IPS-18a (cell line): ENCODE measurements at regions not wholly inside any gene's neighbourhood (a gene's known extent, or its start where the extent isn't known, plus 50 kb on each side); places are given as distances from the start of the nearest gene placed in this dataset.

Experiments
- H3K27ac ChIP-seq: one replicate; pipeline ENCODE4 v1.5.1; 2013; ENCODE audit warnings: low read length
- H3K27me3 ChIP-seq: one replicate; pipeline ENCODE4 v1.6.1; 2013; ENCODE audit warnings: mild to moderate bottlenecking, low read length; ENCODE audit not compliant: control insufficient read depth, insufficient read depth
- H3K36me3 ChIP-seq: one replicate; pipeline ENCODE4 v1.6.1; 2013; ENCODE audit warnings: low read depth, low read length; ENCODE audit not compliant: control insufficient read depth
- H3K4me1 ChIP-seq: one replicate; pipeline ENCODE4 v1.6.1; 2013; ENCODE audit warnings: low read depth, low read length; ENCODE audit not compliant: control insufficient read depth
- H3K4me3 ChIP-seq: one replicate; pipeline ENCODE4 v1.5.1; 2013; ENCODE audit warnings: low read length
- H3K9ac ChIP-seq: one replicate; pipeline ENCODE4 v1.6.1; 2013; ENCODE audit warnings: mild to moderate bottlenecking, low read length, moderate library complexity
- H3K9me3 ChIP-seq: one replicate; pipeline ENCODE4 v1.6.1; 2013; ENCODE audit warnings: low read depth, low read length; ENCODE audit not compliant: control insufficient read depth

- Histone ChIP-seq H3K4me3 (no peak overlapping the region), H3K27me3 (no peaks in the 10 kb centered on the region), H3K4me1 (no peaks in the 10 kb centered on the region), H3K27ac (no peak overlapping the region), H3K9ac (no peak overlapping the region), H3K36me3 (no peaks in the 10 kb centered on the region), H3K9me3 (no peaks in the 10 kb centered on the region)
These were observed 220.1 kb downstream of the BLID start for GRCh38 chr11:121895919-121896318.

DNA sequence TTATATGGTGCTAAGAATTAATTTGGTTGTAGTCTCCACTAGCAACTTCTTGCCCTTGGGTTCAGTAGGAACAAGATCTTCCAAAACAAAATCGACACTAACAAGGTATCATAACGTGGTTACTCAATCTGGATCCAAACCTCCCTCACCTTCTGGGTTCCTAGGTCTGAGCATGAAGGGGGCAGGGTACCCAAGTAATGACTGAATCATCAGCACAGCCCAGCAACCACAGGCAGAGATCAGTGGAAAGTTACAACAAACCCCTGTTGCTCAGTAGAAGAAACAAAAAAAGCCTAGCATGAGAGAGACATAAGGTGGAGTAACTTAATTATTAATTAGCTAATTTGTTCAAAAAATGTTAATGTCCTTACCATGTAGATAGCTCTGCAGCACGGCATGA lies 221.4 kb downstream of the BLID start:
- Histone ChIP-seq H3K4me3 (no peak overlapping the region), H3K36me3 (no peaks in the 10 kb centered on the region), H3K4me1 (no peaks in the 10 kb centered on the region), H3K9ac (no peak overlapping the region), H3K27me3 (no peaks in the 10 kb centered on the region), H3K9me3 (no peaks in the 10 kb centered on the region), H3K27ac (no peak overlapping the region)

DNA sequence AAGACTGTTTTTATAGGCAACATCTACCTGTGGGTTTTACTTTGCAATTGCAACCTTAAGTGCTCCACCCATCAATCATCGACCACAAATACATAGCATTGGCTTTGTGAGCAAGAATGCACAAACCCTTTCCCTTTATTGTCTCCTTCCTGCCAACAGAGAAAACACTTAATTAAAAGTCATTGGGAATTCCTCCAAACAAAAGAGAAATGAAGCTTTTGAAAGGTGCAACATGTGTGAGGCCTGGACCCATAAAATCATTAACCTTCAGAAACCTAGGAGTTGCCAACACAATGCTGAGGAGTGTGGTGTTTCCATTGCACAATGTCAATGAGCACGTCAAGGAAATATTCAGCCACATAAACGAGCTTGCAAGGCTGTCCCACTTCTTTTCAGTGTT lies 223.2 kb downstream of the BLID start:
- Histone ChIP-seq H3K9ac (no peak overlapping the region), H3K9me3 (no peaks in the 10 kb centered on the region), H3K36me3 (no peaks in the 10 kb centered on the region), H3K27ac (no peak overlapping the region), H3K27me3 (no peaks in the 10 kb centered on the region), H3K4me3 (no peak overlapping the region), H3K4me1 (no peaks in the 10 kb centered on the region)

DNA sequence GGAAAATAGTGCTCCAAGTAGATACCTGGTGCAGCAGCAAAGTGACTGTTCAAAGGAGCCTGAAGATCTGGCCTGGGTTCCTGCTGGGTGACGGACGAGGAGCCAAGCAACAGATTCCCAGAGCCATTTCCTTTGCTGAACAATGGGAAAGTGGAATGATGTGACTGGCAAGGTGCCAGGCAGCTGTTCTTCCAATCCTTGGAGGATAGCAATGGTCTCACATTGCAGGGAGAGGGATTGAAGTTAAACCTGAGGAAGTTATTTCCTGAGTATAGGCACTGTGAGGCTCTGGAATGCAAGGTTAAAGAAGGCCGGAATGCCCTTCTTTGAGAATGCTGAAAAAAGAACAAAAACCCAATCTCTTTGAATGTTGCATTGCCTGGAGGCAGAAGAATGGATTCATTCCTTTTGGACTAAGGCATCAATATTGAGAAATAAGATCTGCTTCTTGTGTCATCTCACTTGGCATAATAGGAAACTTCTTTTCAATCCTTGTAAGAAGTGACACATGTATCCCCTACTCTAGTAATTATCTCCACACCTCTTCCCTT lies 223.8 kb downstream of the BLID start:
- Histone ChIP-seq H3K4me1 (no peaks in the 10 kb centered on the region), H3K27me3 (no peaks in the 10 kb centered on the region), H3K36me3 (no peaks in the 10 kb centered on the region), H3K9ac (no peak overlapping the region), H3K27ac (no peak overlapping the region), H3K9me3 (no peaks in the 10 kb centered on the region), H3K4me3 (no peak overlapping the region)

- H3K27me3 ChIP-seq, result no peaks in the 10 kb centered on the region
- no peak overlapping the region for H3K4me3 ChIP-seq
- no peaks in the 10 kb centered on the region for H3K9me3 ChIP-seq
- H3K4me1 ChIP-seq, result no peaks in the 10 kb centered on the region
- H3K27ac ChIP-seq, result no peak overlapping the region
- H3K36me3 ChIP-seq, result no peaks in the 10 kb centered on the region
- H3K9ac ChIP-seq, result no peak overlapping the region
These were observed 225.0 kb downstream of the BLID start for GRCh38 chr11:121890946-121891515.

GRCh38 chr11:121890377-121890776 lies 225.6 kb downstream of the BLID start:
- Histone ChIP-seq H3K4me1 (no peaks in the 10 kb centered on the region), H3K36me3 (no peaks in the 10 kb centered on the region), H3K9me3 (no peaks in the 10 kb centered on the region), H3K4me3 (no peak overlapping the region), H3K9ac (no peak overlapping the region), H3K27me3 (no peaks in the 10 kb centered on the region), H3K27ac (no peak overlapping the region)

DNA sequence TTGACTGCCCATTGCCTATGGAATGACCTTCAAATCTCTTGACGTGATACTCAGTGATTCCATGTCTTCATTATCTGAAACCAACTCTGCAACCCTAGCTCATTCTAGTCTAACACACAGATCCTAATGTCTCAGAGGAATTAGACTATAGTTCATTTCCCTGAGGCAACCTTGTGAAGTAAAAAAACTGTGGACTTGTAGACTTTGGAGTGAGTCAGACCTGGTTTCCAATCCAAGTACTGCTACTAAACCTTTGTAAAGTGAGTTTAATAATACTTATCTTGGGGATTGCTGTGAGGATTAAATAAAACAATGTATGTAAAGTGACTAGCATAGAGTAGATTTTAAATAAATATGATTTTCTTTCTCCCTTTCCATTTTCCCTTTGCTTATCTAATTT lies 226.1 kb downstream of the BLID start:
- Histone ChIP-seq H3K27me3 (no peaks in the 10 kb centered on the region), H3K4me1 (no peaks in the 10 kb centered on the region), H3K9me3 (no peaks in the 10 kb centered on the region), H3K36me3 (no peaks in the 10 kb centered on the region), H3K9ac (no peak overlapping the region), H3K4me3 (no peak overlapping the region), H3K27ac (no peak overlapping the region)

DNA sequence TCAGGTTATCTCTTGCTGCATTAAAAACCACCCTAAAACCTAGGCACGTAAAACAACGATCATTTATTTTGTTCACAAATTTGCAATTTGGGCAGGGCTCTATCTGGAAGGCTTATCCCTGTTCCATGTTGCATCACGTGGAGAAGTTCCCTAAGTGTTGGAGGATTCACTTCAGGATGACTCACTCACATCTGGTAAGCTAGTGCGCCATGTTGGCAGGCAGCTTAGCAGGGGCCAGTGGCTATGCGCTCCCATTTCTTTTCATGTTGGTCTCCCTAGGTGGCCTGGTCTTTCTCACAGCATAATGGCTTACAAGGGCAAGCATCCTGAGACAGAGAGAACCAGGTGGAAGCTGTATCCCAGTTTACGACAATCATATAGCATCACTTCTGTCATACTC lies 226.8 kb downstream of the BLID start:
- H3K9ac ChIP-seq, result no peak overlapping the region
- no peaks in the 10 kb centered on the region for H3K27me3 ChIP-seq
- H3K4me3 ChIP-seq, result no peak overlapping the region
- no peaks in the 10 kb centered on the region for H3K36me3 ChIP-seq
- H3K9me3 ChIP-seq, result no peaks in the 10 kb centered on the region
- H3K27ac ChIP-seq, result no peak overlapping the region
- no peaks in the 10 kb centered on the region for H3K4me1 ChIP-seq

DNA sequence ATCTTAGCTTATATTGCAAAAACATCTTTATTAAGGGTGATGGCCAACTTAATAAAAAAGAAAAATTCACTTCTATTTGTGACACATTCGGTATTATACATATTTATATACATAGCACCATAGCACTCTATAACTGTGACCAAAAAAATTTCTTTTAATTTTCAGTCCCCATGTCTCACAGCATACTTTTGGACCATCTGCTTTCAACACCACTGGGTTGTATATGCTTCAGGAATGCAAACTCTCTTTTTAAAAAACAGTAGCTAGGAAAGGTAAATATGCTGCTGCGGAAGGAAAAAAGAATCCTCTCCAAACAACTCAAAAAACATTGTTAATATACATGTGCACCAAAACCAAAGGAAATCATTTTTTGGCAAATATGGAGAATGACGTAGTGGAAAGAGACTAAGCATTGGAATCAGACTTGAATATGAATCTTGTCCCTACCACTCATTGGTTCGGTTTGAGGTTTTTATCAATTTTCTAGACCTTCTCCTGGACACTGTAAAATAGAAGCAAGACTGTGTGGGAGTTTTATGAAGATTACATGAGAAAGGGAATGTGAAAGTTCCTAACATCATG lies 227.9 kb downstream of the BLID start:
- Histone ChIP-seq H3K36me3 (no peaks in the 10 kb centered on the region), H3K4me1 (no peaks in the 10 kb centered on the region), H3K27me3 (no peaks in the 10 kb centered on the region), H3K9ac (no peak overlapping the region), H3K9me3 (no peaks in the 10 kb centered on the region), H3K27ac (no peak overlapping the region), H3K4me3 (no peak overlapping the region)

DNA sequence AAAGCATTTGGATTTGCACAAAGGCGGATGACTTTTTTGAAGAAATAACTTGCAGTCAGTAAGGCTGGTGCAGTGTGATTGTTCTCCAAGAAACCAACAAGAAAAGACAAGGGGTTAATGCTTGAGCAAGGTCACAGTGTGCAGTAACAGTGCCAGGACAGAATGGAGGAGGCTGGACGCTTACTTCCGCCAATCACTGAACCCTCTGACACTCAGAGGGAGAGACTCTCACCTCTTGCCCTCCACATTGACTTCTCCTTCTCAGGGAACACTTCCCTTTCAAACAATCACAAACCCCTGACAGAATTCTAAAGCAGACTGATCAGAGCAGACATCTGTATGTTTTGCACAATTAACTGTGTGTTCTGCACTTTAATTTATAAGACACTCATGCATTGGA lies 228.4 kb downstream of the BLID start:
- Histone ChIP-seq H3K9ac (no peak overlapping the region), H3K4me3 (no peak overlapping the region), H3K36me3 (no peaks in the 10 kb centered on the region), H3K27ac (no peak overlapping the region), H3K4me1 (no peaks in the 10 kb centered on the region), H3K27me3 (no peaks in the 10 kb centered on the region), H3K9me3 (no peaks in the 10 kb centered on the region)

GRCh38 chr11:121886996-121887395 lies 229.0 kb downstream of the BLID start:
- Histone ChIP-seq H3K36me3 (no peaks in the 10 kb centered on the region), H3K4me3 (no peak overlapping the region), H3K27ac (no peak overlapping the region), H3K9me3 (no peaks in the 10 kb centered on the region), H3K4me1 (no peaks in the 10 kb centered on the region), H3K9ac (no peak overlapping the region), H3K27me3 (no peaks in the 10 kb centered on the region)

- no peaks in the 10 kb centered on the region for H3K27me3 ChIP-seq
- no peaks in the 10 kb centered on the region for H3K4me1 ChIP-seq
- no peak overlapping the region for H3K9ac ChIP-seq
- no peaks in the 10 kb centered on the region for H3K36me3 ChIP-seq
- H3K27ac ChIP-seq, result no peak overlapping the region
- no peaks in the 10 kb centered on the region for H3K9me3 ChIP-seq
- no peak overlapping the region for H3K4me3 ChIP-seq
These were observed 229.8 kb downstream of the BLID start for GRCh38 chr11:121886005-121886734.
